ENCODE measurements at regions not wholly inside any gene's neighbourhood (a gene's known extent, or its start where the extent isn't known, plus 50 kb on each side); places are given as distances from the start of the nearest gene placed in this dataset.

GRCh38 chr2:129459200-129459876 lies 520.1 kb upstream of the RAB6C start:
- DNase-seq (ENCODE audit: low spot score): no peak

GRCh38 chr2:129459881-129460280 lies 519.6 kb upstream of the RAB6C start:
- no peak for DNase-seq (ENCODE audit: low spot score)

GRCh38 chr2:129460299-129461198 lies 518.9 kb upstream of the RAB6C start:
- DNase-seq (ENCODE audit: low spot score): no peak

- DNase-seq (ENCODE audit: low spot score): no peak
Observed at GRCh38 chr2:129462349-129462748, 517.1 kb upstream of the RAB6C start.

GRCh38 chr2:129462967-129463366 lies 516.5 kb upstream of the RAB6C start:
- DNase-seq (ENCODE audit: low spot score): no peak

- no peak for DNase-seq (ENCODE audit: low spot score)
Observed at GRCh38 chr2:129464036-129464435, 515.4 kb upstream of the RAB6C start.

GRCh38 chr2:129464631-129465030 lies 514.8 kb upstream of the RAB6C start:
- no peak for DNase-seq (ENCODE audit: low spot score)

GRCh38 chr2:129465045-129465444 lies 514.4 kb upstream of the RAB6C start:
- no peak for DNase-seq (ENCODE audit: low spot score)

GRCh38 chr2:129466389-129466788 lies 513.1 kb upstream of the RAB6C start:
- no peak for DNase-seq (ENCODE audit: low spot score)

GRCh38 chr2:129467012-129467779 lies 512.3 kb upstream of the RAB6C start:
- no peak for DNase-seq (ENCODE audit: low spot score)

- no peak for DNase-seq (ENCODE audit: low spot score)
Observed at GRCh38 chr2:129467941-129468340, 511.5 kb upstream of the RAB6C start.

- DNase-seq (ENCODE audit: low spot score): no peak
Observed at GRCh38 chr2:129468879-129469278, 510.6 kb upstream of the RAB6C start.

GRCh38 chr2:129469389-129469788 lies 510.1 kb upstream of the RAB6C start:
- no peak for DNase-seq (ENCODE audit: low spot score)

- no peak for DNase-seq (ENCODE audit: low spot score)
Observed at GRCh38 chr2:129469871-129470270, 509.6 kb upstream of the RAB6C start.

- DNase-seq (ENCODE audit: low spot score): no peak
Observed at GRCh38 chr2:129478902-129479517, 500.5 kb upstream of the RAB6C start.

GRCh38 chr2:129479892-129480291 lies 499.6 kb upstream of the RAB6C start:
- no peak for DNase-seq (ENCODE audit: low spot score)

- DNase-seq (ENCODE audit: low spot score): no peak
Observed at GRCh38 chr2:129480790-129481189, 498.7 kb upstream of the RAB6C start.

- no peak for DNase-seq (ENCODE audit: low spot score)
Observed at GRCh38 chr2:129481306-129482219, 497.9 kb upstream of the RAB6C start.

- DNase-seq (ENCODE audit: low spot score): no peak
Observed at GRCh38 chr2:129482626-129483025, 496.8 kb upstream of the RAB6C start.

GRCh38 chr2:129483366-129483765 lies 496.1 kb upstream of the RAB6C start:
- DNase-seq (ENCODE audit: low spot score): no peak
